NB4 (cell line): ENCODE measurements at regions not wholly inside any gene's neighbourhood (a gene's known extent, or its start where the extent isn't known, plus 50 kb on each side); places are given as distances from the start of the nearest gene placed in this dataset.

ENCODE experiments used
- MYC ChIP-seq: IDR thresholded peaks from 2 replicates; pipeline ENCODE4 v1.6.1; 2011; ENCODE audit warnings: low read depth, low read length
- POLR2A ChIP-seq: IDR thresholded peaks from 2 replicates; pipeline ENCODE4 v1.6.1; 2011; ENCODE audit warnings: mild to moderate bottlenecking; ENCODE audit not compliant: insufficient read length; ENCODE audit errors: extremely low read depth
- TF ChIP-seq, protein P1 (sequence below): IDR thresholded peaks from one replicate; pipeline ENCODE4 v1.5.1; 2012; ENCODE audit warnings: low read depth, low read length

DNA sequence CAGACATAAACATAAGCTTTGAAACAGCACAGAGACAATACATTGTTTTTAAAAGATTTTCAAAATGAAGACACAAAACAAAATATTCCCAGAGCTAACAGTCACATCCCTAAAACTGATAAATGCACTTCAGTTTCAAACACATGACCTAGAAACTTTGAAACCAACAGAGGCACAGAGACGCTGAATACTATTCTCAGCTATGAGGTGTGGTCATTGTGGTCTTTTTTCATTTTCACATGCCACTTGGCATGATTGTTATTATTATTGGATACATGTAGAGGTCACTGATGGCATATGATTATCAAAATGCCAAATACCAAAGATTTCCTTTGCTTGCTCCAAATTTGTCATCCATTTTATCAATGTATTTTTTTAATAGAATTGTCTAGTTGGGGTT lies 306.9 kb downstream of the QKI start:
- no peak for TF ChIP-seq POLR2A
- TF ChIP-seq, protein P1, sequence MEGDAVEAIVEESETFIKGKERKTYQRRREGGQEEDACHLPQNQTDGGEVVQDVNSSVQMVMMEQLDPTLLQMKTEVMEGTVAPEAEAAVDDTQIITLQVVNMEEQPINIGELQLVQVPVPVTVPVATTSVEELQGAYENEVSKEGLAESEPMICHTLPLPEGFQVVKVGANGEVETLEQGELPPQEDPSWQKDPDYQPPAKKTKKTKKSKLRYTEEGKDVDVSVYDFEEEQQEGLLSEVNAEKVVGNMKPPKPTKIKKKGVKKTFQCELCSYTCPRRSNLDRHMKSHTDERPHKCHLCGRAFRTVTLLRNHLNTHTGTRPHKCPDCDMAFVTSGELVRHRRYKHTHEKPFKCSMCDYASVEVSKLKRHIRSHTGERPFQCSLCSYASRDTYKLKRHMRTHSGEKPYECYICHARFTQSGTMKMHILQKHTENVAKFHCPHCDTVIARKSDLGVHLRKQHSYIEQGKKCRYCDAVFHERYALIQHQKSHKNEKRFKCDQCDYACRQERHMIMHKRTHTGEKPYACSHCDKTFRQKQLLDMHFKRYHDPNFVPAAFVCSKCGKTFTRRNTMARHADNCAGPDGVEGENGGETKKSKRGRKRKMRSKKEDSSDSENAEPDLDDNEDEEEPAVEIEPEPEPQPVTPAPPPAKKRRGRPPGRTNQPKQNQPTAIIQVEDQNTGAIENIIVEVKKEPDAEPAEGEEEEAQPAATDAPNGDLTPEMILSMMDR, result no peak
- TF ChIP-seq MYC, result no peak
